Stimulated activated naive CD4-positive, alpha-beta T cell treated with Interleukin-2 at 50 U/mL for 16 hours (primary cell): ENCODE measurements at regions not wholly inside any gene's neighbourhood (a gene's known extent, or its start where the extent isn't known, plus 50 kb on each side); places are given as distances from the start of the nearest gene placed in this dataset.

Source experiments
- DNase-seq: peaks from one replicate; lab custom pipeline; 2025; lab: John Stamatoyannopoulos, UW

DNA sequence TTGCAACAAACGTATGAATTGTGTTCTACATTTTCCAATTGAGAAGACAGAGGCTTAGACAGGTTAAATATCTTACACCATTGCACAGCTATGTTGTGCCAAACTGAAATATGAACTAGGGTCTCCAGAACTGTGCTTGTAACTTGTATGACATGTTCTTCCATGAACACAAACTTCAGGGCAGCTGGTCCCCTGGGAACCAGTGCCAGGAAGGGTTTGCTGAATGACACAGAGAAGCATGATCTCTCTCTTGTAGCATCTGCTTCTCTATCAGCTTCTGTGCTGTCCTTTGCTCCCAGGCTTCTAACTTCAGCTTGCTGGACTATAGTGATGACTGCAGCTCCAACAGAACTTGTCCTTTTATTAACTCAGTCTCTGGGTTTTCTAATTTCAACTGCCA is 385.5 kb downstream of the SIPA1L2 start:
- no peak for DNase-seq

GRCh38 chr1:232239998-232240397 is 389.9 kb downstream of the SIPA1L2 start:
- no peak for DNase-seq

GRCh38 chr1:232239522-232239921 is 390.4 kb downstream of the SIPA1L2 start:
- DNase-seq, result no peak

DNA sequence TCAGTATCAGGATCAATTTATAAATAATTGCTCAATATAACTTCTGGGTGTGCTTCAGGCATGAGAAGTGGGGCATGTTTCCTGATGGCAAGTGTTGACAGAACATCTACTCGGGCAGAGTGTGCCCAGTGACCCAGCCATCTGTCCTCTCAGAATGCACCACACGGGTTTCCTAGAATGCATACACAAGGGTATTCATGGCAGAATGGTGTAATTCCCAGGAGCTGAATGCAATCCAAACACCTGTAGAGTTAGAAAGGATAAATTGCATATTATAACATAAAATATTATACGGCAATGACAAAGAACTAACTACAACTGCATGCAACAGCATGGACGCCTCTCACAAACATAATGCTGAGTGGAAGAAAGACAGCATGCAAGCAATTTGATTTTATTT is 391.9 kb downstream of the SIPA1L2 start:
- DNase-seq, result no peak

DNA sequence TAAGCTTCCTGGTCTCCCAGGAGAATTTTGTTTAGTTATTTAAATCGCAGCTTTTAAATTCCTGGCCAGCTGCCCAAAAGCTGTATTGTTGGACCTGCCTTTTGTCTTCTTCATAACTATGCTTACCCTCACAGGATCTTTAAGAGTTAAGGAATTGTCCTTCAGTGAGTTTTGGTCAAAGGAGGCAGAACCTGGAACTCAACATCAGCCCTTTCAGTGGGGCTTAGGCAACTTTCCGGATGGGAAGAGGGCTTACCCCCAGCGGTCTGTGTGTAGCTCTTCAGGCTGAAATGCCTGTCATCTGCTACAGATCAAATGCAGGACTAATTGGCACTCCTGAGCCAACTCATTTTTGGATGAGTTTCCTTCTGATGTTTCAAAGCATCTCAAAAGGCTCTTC is 402.6 kb downstream of the SIPA1L2 start:
- DNase-seq, result no peak

DNA sequence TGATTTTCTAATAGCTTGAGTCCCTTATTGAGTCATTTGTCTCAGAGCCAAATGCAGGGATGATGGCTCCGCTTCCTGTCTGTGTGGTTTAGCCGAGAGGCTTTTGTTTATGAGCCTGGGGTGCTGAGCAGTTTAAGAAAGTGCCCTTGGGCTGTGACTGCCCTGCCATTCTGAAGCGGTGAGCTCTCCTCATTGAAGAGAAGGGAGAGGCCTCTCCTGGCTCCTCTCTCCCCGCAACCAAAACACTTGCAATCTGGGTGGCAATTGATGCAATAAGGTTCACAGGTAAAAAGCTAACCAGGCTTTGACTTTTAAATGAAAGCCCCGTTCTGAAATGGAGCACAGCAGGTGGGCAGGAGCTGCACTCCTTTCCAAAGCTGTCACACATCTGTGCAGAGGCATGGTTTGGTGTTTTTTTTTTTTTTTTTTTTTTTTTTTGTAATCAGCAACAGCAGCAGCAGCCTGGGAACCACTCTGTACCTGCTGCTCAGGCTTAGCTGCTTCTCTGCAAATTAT is 403.7 kb downstream of the SIPA1L2 start:
- no peak for DNase-seq

DNA sequence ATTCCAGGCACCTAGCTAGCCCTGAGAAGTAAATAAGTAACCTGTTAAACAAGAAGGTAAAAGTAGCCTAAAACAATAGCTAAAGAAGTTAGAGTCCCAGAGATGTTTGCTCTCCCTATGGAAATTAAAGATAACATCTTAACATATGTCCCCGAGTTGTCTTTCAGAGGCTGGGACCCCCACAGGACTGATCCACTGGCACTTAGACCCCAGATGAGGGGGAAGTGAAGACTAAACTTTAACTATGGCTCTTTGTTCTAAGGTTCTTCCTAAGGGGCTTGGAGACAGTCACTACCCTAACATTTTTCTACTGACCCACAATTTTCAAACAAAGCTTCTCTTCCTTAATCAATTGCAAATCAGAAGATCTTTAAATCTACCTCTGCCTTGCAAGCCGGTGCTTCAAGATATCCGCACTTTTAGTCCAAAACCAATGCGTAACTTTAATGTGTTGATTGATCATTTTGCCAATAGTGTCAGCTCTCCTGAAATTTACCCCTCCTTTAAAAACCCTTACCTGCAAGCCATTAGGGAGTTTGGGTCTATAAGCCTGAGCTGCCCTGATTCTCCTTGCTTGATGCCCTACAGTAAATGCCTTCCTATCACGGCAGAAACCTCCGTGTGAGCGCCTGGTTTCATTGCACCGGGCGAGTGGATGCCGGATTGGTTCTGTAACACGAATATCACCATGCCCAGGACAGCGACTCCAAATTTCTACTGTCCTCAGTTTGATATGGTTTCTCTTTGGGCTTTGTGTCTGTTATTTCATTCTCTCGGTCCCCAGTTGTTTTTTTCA is 404.4 kb downstream of the SIPA1L2 start:
- DNase-seq, result no peak

- DNase-seq, result no peak
Observed at GRCh38 chr1:232223887-232224286, 406.0 kb downstream of the SIPA1L2 start.

- DNase-seq, result no peak
Observed at GRCh38 chr1:232223183-232223708, 406.7 kb downstream of the SIPA1L2 start.

DNA sequence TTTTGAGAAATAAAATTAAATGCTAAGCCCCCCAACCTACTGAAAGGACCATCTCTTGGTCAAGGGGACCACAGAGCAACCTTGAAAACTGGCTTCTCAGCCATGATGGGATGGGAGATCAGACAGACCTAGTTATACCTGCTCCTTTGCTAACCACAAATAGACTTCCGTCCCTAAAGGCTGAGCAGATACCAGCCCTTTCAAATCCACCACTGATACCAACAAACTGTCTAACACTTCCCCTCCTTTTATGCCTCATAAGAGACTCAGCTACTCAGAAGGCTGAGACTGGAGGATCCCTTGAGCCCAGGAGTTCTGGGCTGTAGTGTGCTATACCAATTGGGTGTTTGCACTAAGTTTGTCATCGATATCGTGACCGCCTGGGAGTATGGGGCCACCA is 407.3 kb downstream of the SIPA1L2 start:
- DNase-seq, result no peak

- DNase-seq, result no peak
Observed at GRCh38 chr1:232221802-232222499, 408.0 kb downstream of the SIPA1L2 start.

GRCh38 chr1:232218955-232219865 is 410.7 kb downstream of the SIPA1L2 start:
- DNase-seq, result no peak

DNA sequence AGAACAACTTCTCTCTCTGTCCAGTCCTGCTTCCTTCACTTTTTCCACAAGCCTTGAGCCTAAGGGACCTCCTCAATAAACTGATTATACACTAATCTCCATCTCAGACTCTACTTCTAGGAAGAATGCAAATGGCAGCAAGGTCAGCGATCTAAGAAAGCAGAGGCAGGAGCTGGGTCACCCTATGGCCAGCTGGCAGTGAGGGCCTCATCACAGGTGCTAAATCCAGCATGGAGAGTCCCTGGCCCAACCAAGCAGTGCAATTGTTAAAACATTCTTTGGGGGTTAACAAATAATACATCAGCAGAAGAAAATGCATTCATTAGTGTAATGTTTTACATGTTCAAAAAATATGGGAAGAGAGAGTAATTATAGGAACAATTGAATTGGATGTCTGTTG is 416.0 kb downstream of the SIPA1L2 start:
- no peak for DNase-seq

DNA sequence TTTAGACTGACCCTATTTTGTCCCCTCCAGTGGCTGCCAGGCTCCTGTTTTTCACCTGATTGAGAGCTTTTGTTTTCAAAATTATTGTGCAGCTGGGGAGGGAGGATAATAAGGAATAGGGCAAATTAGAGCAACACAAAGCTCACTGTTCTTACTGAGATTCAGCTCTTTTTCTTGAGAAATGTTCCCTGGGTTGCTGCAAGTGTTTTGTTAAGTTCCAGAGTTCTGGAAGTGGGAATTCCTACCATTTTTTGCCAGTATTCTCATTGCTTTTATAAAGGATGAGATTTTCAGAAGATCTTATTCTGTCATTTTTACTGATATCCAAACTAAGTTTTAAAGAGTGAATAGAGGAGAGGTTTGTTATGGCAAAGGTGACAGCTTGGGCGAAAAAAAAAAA is 417.7 kb downstream of the SIPA1L2 start:
- no peak for DNase-seq

- no peak for DNase-seq
Observed at GRCh38 chr1:232211149-232211548, 418.8 kb downstream of the SIPA1L2 start.

GRCh38 chr1:232209357-232209756 is 420.6 kb downstream of the SIPA1L2 start:
- no peak for DNase-seq

DNA sequence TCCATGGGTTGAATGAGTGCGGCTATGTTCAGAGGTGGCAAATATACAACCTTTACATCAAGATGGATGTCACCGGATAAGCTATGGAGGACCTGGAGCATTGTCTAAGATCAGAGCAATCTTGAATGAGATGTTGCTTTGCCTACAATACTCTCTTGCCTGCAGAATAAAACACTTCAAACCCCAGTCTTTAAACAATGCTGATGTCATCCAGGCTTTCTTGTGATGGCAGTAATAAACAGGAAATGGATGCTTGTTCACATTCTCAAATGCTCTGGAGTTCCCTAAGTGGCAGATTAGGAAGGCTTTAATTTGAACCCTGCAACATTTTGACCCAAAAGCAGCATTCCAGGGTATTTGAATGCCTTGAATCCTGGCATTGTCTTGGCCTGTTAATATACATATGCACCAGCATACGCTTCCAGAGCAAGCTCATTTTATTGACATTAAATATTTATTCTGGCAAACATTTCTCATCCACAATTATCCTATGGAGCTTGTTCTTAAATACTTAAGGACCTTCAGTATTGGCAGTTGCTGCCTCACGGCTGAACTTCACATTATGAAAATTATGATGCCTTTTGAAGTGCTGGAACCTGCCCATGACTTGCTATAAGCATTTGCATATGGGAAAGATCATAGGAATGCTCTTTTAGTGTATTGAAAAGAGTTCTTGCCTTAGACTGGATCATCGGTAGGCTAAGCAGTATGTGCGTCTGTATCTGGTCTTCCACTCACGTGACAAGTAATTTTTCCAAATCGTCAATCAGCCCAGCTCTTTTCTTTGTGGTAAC is 422.7 kb downstream of the SIPA1L2 start:
- DNase-seq, result no peak

- no peak for DNase-seq
Observed at GRCh38 chr1:232204269-232204668, 425.7 kb downstream of the SIPA1L2 start.

- DNase-seq, result no peak
Observed at GRCh38 chr1:232201024-232201423, 428.9 kb downstream of the SIPA1L2 start.

DNA sequence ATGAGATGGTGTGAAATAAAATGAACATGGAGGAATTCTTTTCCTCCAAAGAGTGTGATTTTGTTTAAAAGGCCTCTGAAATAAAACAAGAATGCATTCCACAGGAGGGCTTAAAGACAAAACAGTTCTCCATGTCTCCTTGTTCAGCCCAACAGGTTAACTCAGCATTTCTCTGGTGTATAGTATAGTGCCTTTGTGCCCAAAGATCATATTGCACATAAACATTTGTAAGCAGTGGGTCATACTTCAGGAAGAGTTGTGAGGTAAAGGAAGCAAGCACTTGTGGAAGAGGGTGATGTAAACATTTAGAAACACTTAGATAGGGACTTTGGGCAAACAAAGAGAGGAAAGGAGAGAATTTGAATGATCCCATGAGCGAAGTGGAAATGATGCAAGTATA is 433.9 kb downstream of the SIPA1L2 start:
- DNase-seq, result no peak

DNA sequence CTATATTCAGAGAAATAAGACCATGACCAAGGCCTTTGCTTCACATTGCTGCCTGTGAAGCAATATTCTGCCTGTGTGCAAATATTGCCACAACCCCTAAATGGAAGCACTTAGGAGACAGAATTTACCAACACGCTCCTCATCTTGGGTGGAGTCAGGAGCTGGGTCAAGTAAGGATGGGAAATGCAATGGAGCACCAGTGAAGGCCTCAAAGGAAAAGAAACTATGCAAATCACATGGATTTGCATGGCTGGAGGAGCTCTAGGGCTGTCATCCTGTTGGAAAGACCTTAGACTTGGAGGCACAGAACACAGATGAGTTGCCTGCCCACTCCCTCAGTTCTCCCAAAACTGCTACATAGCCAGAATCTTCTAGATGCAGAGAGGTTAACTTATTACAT is 435.5 kb downstream of the SIPA1L2 start:
- no peak for DNase-seq
